Endothelial cell of umbilical vein (primary cell): ENCODE measurements at regions not wholly inside any gene's neighbourhood (a gene's known extent, or its start where the extent isn't known, plus 50 kb on each side); places are given as distances from the start of the nearest gene placed in this dataset.

Experiments used
- BruUV-seq: library from RNA; stranded (reverse); fragments of 400-500 nt; replicated peaks from 2 replicates; lab custom pipeline; 2021; lab: Mats Ljungman, UMichigan
- CTCF ChIA-PET: fragments of 300-600, 350-600 bp; sonication (Branson Sonifier 250); formaldehyde crosslinking; loops from one replicate; lab custom pipeline; 2021; ENCODE audit warnings: antibody characterized with exemption, inconsistent platforms; lab: Charles Lee
- POLR2A ChIA-PET: fragments of 300-600, 350-600 bp; sonication (Branson Sonifier 250); formaldehyde crosslinking; loops from one replicate; lab custom pipeline; 2021; ENCODE audit warnings: antibody characterized with exemption, inconsistent platforms; lab: Charles Lee
- DNase-seq: peaks from one replicate; pipeline ENCODE4 v3.0.0-alpha.2; 2011; ENCODE audit warnings: low read depth, low spot score
- FAIRE-seq: peaks from 2 replicates; lab custom pipeline; 2011; peaks lifted over from hg19 to GRCh38; lab: Jason Lieb, UNC
- H2AFZ ChIP-seq: 2 replicates; pipeline ENCODE4 v1.6.0; 2012; ENCODE audit warnings: low read depth, low read length, control low read depth, inconsistent platforms
- H3K27ac ChIP-seq: 2 replicates; pipeline ENCODE4 v1.5.1; 2011; ENCODE audit warnings: low read depth, mild to moderate bottlenecking, control low read depth, low read length, moderate library complexity; ENCODE audit not compliant: insufficient read depth
- H3K27me3 ChIP-seq, 2 experiments: 2 replicates each; pipeline versions ENCODE4 v1.6.0 to v1.6.1; 2011; ENCODE audit warnings: low read length in 2 of 2, mixed read lengths in 1 of 2; ENCODE audit not compliant: control insufficient read depth in 2 of 2, insufficient read depth in 2 of 2
- H3K36me3 ChIP-seq, 2 experiments: 2 replicates in 1 of 2; 3 replicates in 1 of 2; pipeline ENCODE4 v1.5.1; 2011; ENCODE audit warnings: low read length in 2 of 2, mild to moderate bottlenecking in 1 of 2, moderate library complexity in 1 of 2; ENCODE audit not compliant: control insufficient read depth in 2 of 2, insufficient read depth in 2 of 2; ENCODE audit errors: extremely low read depth in 1 of 2
- H3K4me1 ChIP-seq: 3 replicates; pipeline ENCODE4 v1.5.1; 2011; ENCODE audit warnings: mild to moderate bottlenecking, low read length; ENCODE audit not compliant: control insufficient read depth, insufficient read depth; ENCODE audit errors: extremely low read depth
- H3K4me2 ChIP-seq: 2 replicates; pipeline ENCODE4 v1.6.1; 2011; ENCODE audit warnings: low read length, control low read depth, mixed read lengths; ENCODE audit not compliant: insufficient read depth
- H3K4me3 ChIP-seq, 3 experiments: fragments of 200-600 bp in 1 of 3; sonication (generic), shearing (Covaris generic) in 1 of 3; replicated peaks in 1 of 3; 2 replicates each; pipeline ENCODE4 v1.5.1; 2011 to 2016; ENCODE audit warnings: control low read depth in 3 of 3, low read length in 3 of 3, mild to moderate bottlenecking in 2 of 3, inconsistent platforms in 1 of 3, low read depth in 1 of 3, moderate library complexity in 1 of 3; ENCODE audit not compliant: insufficient read depth in 1 of 3
- H3K79me2 ChIP-seq: 2 replicates; pipeline ENCODE4 v1.6.0; 2012; ENCODE audit warnings: low read length, inconsistent platforms; ENCODE audit not compliant: control insufficient read depth, insufficient read depth
- H3K9ac ChIP-seq: replicated peaks from 2 replicates; pipeline ENCODE3; 2011; ENCODE audit warnings: low read length, control low read depth; ENCODE audit not compliant: insufficient read depth; ENCODE audit errors: extremely low read depth
- H3K9me1 ChIP-seq: replicated peaks from 3 replicates; pipeline ENCODE4 v1.6.0; 2011; ENCODE audit warnings: mild to moderate bottlenecking, low read length; ENCODE audit not compliant: control insufficient read depth, insufficient read depth; ENCODE audit errors: extremely low read depth
- H3K9me3 ChIP-seq: replicated peaks from 2 replicates; pipeline ENCODE4 v1.5.1; 2012; ENCODE audit warnings: low read length, inconsistent platforms; ENCODE audit not compliant: control insufficient read depth, insufficient read depth
- H4K20me1 ChIP-seq: replicated peaks from 2 replicates; pipeline ENCODE3; 2011; ENCODE audit warnings: mild to moderate bottlenecking, low read length; ENCODE audit not compliant: control insufficient read depth, insufficient read depth; ENCODE audit errors: extremely low read depth
- CTCF ChIP-seq, 2 donors: IDR thresholded peaks; 1 replicate in 1 of 2; 2 replicates in 1 of 2; pipeline ENCODE4 v1.5.1; 2011; ENCODE audit warnings: low read length in 2 of 2, mild to moderate bottlenecking in 2 of 2, moderate library complexity in 2 of 2, control low read depth in 1 of 2, inconsistent platforms in 1 of 2, low read depth in 1 of 2; ENCODE audit not compliant: insufficient read depth in 1 of 2; ENCODE audit errors: extremely low read depth in 1 of 2
- EZH2 ChIP-seq: IDR thresholded peaks from 2 replicates; pipeline ENCODE4 v1.6.1; 2012; ENCODE audit warnings: borderline replicate concordance, low read depth, mild to moderate bottlenecking, moderate library complexity, low read length, inconsistent platforms; ENCODE audit not compliant: severe bottlenecking
- FOS ChIP-seq: IDR thresholded peaks from 2 replicates; pipeline ENCODE4 v1.6.1; 2011; ENCODE audit warnings: mild to moderate bottlenecking, low read length, moderate library complexity, borderline replicate concordance; ENCODE audit not compliant: insufficient read depth
- GATA2 ChIP-seq: IDR thresholded peaks from 2 replicates; pipeline ENCODE4 v1.7.0; 2011; ENCODE audit warnings: low read depth, mild to moderate bottlenecking, moderate library complexity, mixed read lengths, low read length; ENCODE audit not compliant: insufficient read length, insufficient read depth
- JUN ChIP-seq: IDR thresholded peaks from 2 replicates; pipeline ENCODE4 v1.6.1; 2011; ENCODE audit warnings: borderline replicate concordance, low read depth; ENCODE audit not compliant: insufficient read length, insufficient read depth
- MYC ChIP-seq: IDR thresholded peaks from one replicate; pipeline ENCODE4 v1.6.1; 2011; ENCODE audit warnings: mild to moderate bottlenecking, low read depth, low read length
- POLR2A ChIP-seq: IDR thresholded peaks from 2 replicates; pipeline ENCODE4 v1.6.1; 2012; ENCODE audit warnings: low read depth, mild to moderate bottlenecking, control low read depth, low read length
- POLR2AphosphoS5 ChIP-seq: IDR thresholded peaks from 2 replicates; pipeline ENCODE4 v1.6.1; 2012; ENCODE audit warnings: low read depth, mild to moderate bottlenecking, control low read depth, low read length, moderate library complexity; ENCODE audit not compliant: insufficient read depth
- dilution Hi-C: fragments of 300-500 bp; cut with MboI; formaldehyde crosslinking; loops from one replicate; pipeline ENCODE4 v1.15.0; 2019; ENCODE audit warnings: low sequenced_read_pairs; ENCODE audit not compliant: extremely low pct_ligation_motif_present
- intact Hi-C: fragments of 100-400 bp; cut with micrococcal nuclease; formaldehyde crosslinking; loops from one replicate; pipeline ENCODE4 v1.10.0; 2022
- TF ChIP-seq, protein P1 (sequence below): IDR thresholded peaks from 2 replicates; pipeline ENCODE4 v1.6.1; 2011; ENCODE audit not compliant: insufficient read depth, insufficient read length

DNA sequence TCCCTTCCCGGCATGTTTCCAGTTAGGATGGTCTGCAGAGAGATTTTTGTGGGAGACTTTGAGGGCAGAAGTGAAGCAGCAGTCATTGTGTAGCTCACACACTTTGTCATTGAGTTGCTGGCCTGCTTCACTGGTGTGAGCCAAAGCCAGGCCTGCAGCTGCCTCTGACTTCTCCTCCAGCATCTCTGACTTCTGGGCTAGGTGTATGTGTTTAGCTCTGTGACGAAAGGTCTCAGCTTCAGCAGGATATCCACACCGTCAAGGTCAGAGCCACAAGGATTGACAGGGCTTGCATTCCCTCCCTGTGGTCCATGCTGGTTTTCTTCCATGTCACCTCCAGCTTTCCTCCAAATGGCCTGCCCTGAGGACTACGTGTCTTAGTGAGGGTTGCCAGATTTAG is 57.1 kb upstream of the OSBPL11 start:
- POLR2A ChIA-PET = no interaction called here
- no peak overlapping the region for H3K4me3 ChIP-seq
- H3K9me1 ChIP-seq = no peaks in the 10 kb centered on the region
- no peaks in the 10 kb centered on the region for H4K20me1 ChIP-seq
- no peaks in the 10 kb centered on the region for H3K79me2 ChIP-seq
- H3K4me1 ChIP-seq = no peaks in the 10 kb centered on the region
- no peak overlapping the region for H2AFZ ChIP-seq
- CTCF ChIA-PET = interaction anchor here (0.9 kb wide), 1 partner anchor 12 kb away, joined by 3 read pairs; no protein-coding TSS in a partner anchor
- no peaks in the 10 kb centered on the region for H3K36me3 ChIP-seq
- dilution Hi-C loops = no loop called here
- no peak for DNase-seq
- no peak overlapping the region for H3K27ac ChIP-seq
- TF ChIP-seq JUN = no peak
- no peak for TF ChIP-seq POLR2AphosphoS5
- no peak for TF ChIP-seq EZH2
- no peak for TF ChIP-seq CTCF (IDR thresholded peaks at IDR 0.05; ENCODE audit: extremely low read depth in 1 of 2, insufficient read depth in 1 of 2, low read depth in 1 of 2, low read length in 2 of 2)
- no peak for TF ChIP-seq MYC
- TF ChIP-seq GATA2 = no peak
- TF ChIP-seq POLR2A = no peak
- TF ChIP-seq, protein P1, sequence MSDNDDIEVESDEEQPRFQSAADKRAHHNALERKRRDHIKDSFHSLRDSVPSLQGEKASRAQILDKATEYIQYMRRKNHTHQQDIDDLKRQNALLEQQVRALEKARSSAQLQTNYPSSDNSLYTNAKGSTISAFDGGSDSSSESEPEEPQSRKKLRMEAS = no peak
- TF ChIP-seq FOS = no peak
- no peaks in the 10 kb centered on the region for H3K9me3 ChIP-seq
- no peak overlapping the region for H3K9ac ChIP-seq
- BruUV-seq = no TSS peak
- FAIRE-seq = no peak
- no peak overlapping the region for H3K4me2 ChIP-seq
- intact Hi-C loops = no loop called here
- peaks cover 0 to 2% of the 10 kb centered on the region in 2 experiments for H3K27me3 ChIP-seq
